ENCODE measurements at regions not wholly inside any gene's neighbourhood (a gene's known extent, or its start where the extent isn't known, plus 50 kb on each side); places are given as distances from the start of the nearest gene placed in this dataset.
A peak's percentile ranks its signal among the peaks of the same experiment; 100 is the strongest.

GRCh38 chr12:105774037-105774436, 364.7 kb downstream of the NUAK1 start:
- no peaks in the 10 kb centered on the region for H3K36me3 ChIP-seq
- H3K27me3 ChIP-seq, result no peaks in the 10 kb centered on the region
- no peaks in the 10 kb centered on the region for H3K9me3 ChIP-seq
- ATAC-seq, result no peak
- H3K4me3 ChIP-seq, result no peak overlapping the region
- TF ChIP-seq POLR2A (IDR thresholded peaks at IDR 0.05) (no peak), POLR2AphosphoS5 (IDR thresholded peaks at IDR 0.05) (no peak), CTCF (IDR thresholded peaks at IDR 0.05) (no peak), EP300 (IDR thresholded peaks at IDR 0.05) (no peak)
- H3K27ac ChIP-seq, result no peak overlapping the region
- 58 to 80% methylated on average over 4 to 5 of the region's 5 CpGs for WGBS, 2 donors (ENCODE audit: low coverage in 1 of 2)
- H3K4me1 ChIP-seq, result peaks cover 0 to 10% (median 0%) of the 10 kb centered on the region in 3 donors

GRCh38 chr12:105775343-105775742, 363.4 kb downstream of the NUAK1 start:
- H3K27ac ChIP-seq, result no peak overlapping the region
- no peak for ATAC-seq
- no peaks in the 10 kb centered on the region for H3K9me3 ChIP-seq
- no peak overlapping the region for H3K4me3 ChIP-seq
- no peaks in the 10 kb centered on the region for H3K36me3 ChIP-seq
- H3K27me3 ChIP-seq, result no peaks in the 10 kb centered on the region
- WGBS, 2 donors (ENCODE audit: low coverage in 1 of 2), result 45 to 77% methylated on average over 2 to 3 of the region's 3 CpGs
- TF ChIP-seq POLR2AphosphoS5 (IDR thresholded peaks at IDR 0.05) (no peak), CTCF (IDR thresholded peaks at IDR 0.05) (peak in 2 of 4 experiments; percentile 4 to 16), POLR2A (IDR thresholded peaks at IDR 0.05) (no peak)
- H3K4me1 ChIP-seq, result peaks cover 0 to 10% (median 0%) of the 10 kb centered on the region in 3 donors

GRCh38 chr12:105783983-105784947, 354.5 kb downstream of the NUAK1 start:
- WGBS, 2 donors (ENCODE audit: low coverage in 1 of 2), result 44 to 74% methylated on average over 5 to 6 of the region's 8 CpGs
- Histone ChIP-seq H3K27me3 (no peaks in the 10 kb centered on the region), H3K4me1 (peaks cover 0 to 12% (median 3%) of the 10 kb centered on the region in 3 donors), H3K4me3 (no peak overlapping the region), H3K27ac (no peak overlapping the region), H3K36me3 (no peaks in the 10 kb centered on the region), H3K9me3 (peaks cover 0 to under 1% (median 0%) of the 10 kb centered on the region in 3 donors)
- no peak for TF ChIP-seq POLR2AphosphoS5 (IDR thresholded peaks at IDR 0.05)
- no peak for TF ChIP-seq CTCF (IDR thresholded peaks at IDR 0.05)
- TF ChIP-seq POLR2A (IDR thresholded peaks at IDR 0.05), result no peak
- no peak for TF ChIP-seq EP300 (IDR thresholded peaks at IDR 0.05)
- ATAC-seq, result no peak

GRCh38 chr12:105793421-105793820, 345.3 kb downstream of the NUAK1 start:
- WGBS, 2 donors (ENCODE audit: low coverage in 1 of 2), result 70 to 80% methylated on average over 2 to 5 of the region's 5 CpGs
- no peak for TF ChIP-seq POLR2AphosphoS5 (IDR thresholded peaks at IDR 0.05)
- TF ChIP-seq EP300 (IDR thresholded peaks at IDR 0.05), result no peak
- TF ChIP-seq CTCF (IDR thresholded peaks at IDR 0.05), result no peak
- TF ChIP-seq POLR2A (IDR thresholded peaks at IDR 0.05), result no peak

More at GRCh38 chr12:105793421-105793820, 345.3 kb downstream of the NUAK1 start:
- ATAC-seq, result no peak
- H3K36me3 ChIP-seq, result no peaks in the 10 kb centered on the region
- H3K4me1 ChIP-seq, result no peaks in the 10 kb centered on the region
- peaks cover 0 to 22% (median 0%) of the 10 kb centered on the region in 3 donors for H3K9me3 ChIP-seq
- no peaks in the 10 kb centered on the region for H3K27me3 ChIP-seq
- no peak overlapping the region for H3K27ac ChIP-seq
- H3K4me3 ChIP-seq, result no peak overlapping the region
